Endodermal cell (in vitro differentiated cells): ENCODE measurements at regions not wholly inside any gene's neighbourhood (a gene's known extent, or its start where the extent isn't known, plus 50 kb on each side); places are given as distances from the start of the nearest gene placed in this dataset.

Experiments
- DNase-seq: peaks from one replicate; pipeline ENCODE4 v3.0.0-alpha.2; 2017
- H3K27ac ChIP-seq: 2 replicates; pipeline ENCODE4 v1.5.1; 2013; ENCODE audit warnings: mild to moderate bottlenecking, low read depth, low read length, moderate library complexity
- H3K27me3 ChIP-seq: 2 replicates; pipeline ENCODE4 v1.6.1; 2013; ENCODE audit warnings: mild to moderate bottlenecking, low read length, moderate library complexity; ENCODE audit not compliant: insufficient read depth, control insufficient read depth, poor library complexity, severe bottlenecking
- H3K36me3 ChIP-seq: 2 replicates; pipeline ENCODE4 v1.7.0; 2013; ENCODE audit warnings: mild to moderate bottlenecking, low read length, moderate library complexity; ENCODE audit not compliant: control insufficient read depth, insufficient read depth
- H3K4me1 ChIP-seq: one replicate; pipeline ENCODE4 v1.7.0; 2013; ENCODE audit warnings: low read length; ENCODE audit not compliant: control insufficient read depth, insufficient read depth
- H3K4me3 ChIP-seq: 2 replicates; pipeline ENCODE4 v1.5.1; 2013; ENCODE audit warnings: mild to moderate bottlenecking, low read length, moderate library complexity
- H3K9ac ChIP-seq: 2 replicates; pipeline ENCODE4 v1.6.1; 2013; ENCODE audit warnings: mild to moderate bottlenecking, low read length, moderate library complexity; ENCODE audit not compliant: poor library complexity, severe bottlenecking; ENCODE audit errors: extremely low read depth
- H3K9me3 ChIP-seq: 2 replicates; pipeline ENCODE4 v1.6.1; 2013; ENCODE audit warnings: mild to moderate bottlenecking, low read length, moderate library complexity; ENCODE audit not compliant: control insufficient read depth
- H3K27ac Mint-ChIP-seq: 2 replicates; pipeline ENCODE4 v1.8.0; 2020; ENCODE audit warnings: mixed read lengths
- H3K27me3 Mint-ChIP-seq: 2 replicates; pipeline ENCODE4 v1.8.0; 2021; ENCODE audit warnings: mild to moderate bottlenecking, mixed read lengths; ENCODE audit not compliant: insufficient read depth
- H3K36me3 Mint-ChIP-seq: 2 replicates; pipeline ENCODE4 v1.8.0; 2020; ENCODE audit warnings: low read depth, mixed read lengths
- H3K4me1 Mint-ChIP-seq: 2 replicates; pipeline ENCODE4 v1.8.0; 2020; ENCODE audit warnings: mixed read lengths
- H3K4me3 Mint-ChIP-seq: 2 replicates; pipeline ENCODE4 v1.8.0; 2020; ENCODE audit warnings: mild to moderate bottlenecking, moderate library complexity, mixed read lengths
- H3K9me3 Mint-ChIP-seq: 2 replicates; pipeline ENCODE4 v1.8.0; 2020; ENCODE audit warnings: mild to moderate bottlenecking, mixed read lengths
- CTCF ChIP-seq: fragments of 200-600 bp; sonication (generic); conservative IDR thresholded peaks from 2 replicates; pipeline ENCODE4 v1.5.0; 2021; ENCODE audit warnings: antibody characterized with exemption, mild to moderate bottlenecking
- WGBS, 2 experiments: methylation state at CpG; one replicate each; pipeline versions ENCODE4 v1.1.5 to v1.1.7; 2013; ENCODE audit warnings: missing lambda C conversion rate in 2 of 2, mixed read lengths in 1 of 2; ENCODE audit not compliant: insufficient coverage in 1 of 2, insufficient read length in 1 of 2; 5-methylcytosine and 5-hydroxymethylcytosine counted together

DNA sequence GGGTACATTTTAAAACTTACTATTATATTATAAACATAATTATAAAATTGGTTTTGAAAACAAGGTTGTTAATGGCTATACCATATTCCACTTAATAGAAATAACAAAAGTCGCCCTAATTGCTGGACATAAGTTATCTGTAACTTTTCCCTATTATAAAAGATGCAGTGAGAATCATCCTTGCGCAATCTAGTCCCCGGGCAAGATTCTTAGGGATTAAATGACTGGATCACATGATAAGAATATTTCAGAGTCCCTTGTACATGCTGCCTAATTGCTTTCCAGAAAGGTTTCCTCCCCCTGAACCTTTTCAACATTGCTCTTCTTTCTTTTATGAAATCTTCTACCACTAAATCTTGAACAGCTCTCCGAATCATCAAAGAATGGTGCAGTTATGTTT lies 479.8 kb upstream of the MKI67 start:
- no peak for DNase-seq
- H3K27me3 ChIP-seq, result no peaks in the 10 kb centered on the region
- H3K9ac ChIP-seq, result no peak overlapping the region
- H3K4me3 ChIP-seq, result no peak overlapping the region
- no peak for TF ChIP-seq CTCF
- H3K4me1 ChIP-seq, result peaks cover 3% of the 10 kb centered on the region
- peaks cover 2% of the 10 kb centered on the region for H3K9me3 Mint-ChIP-seq
- H3K4me3 Mint-ChIP-seq, result no peak overlapping the region
- H3K27ac ChIP-seq, result no peak overlapping the region
- no peaks in the 10 kb centered on the region for H3K36me3 ChIP-seq
- no peaks in the 10 kb centered on the region for H3K4me1 Mint-ChIP-seq
- no peak overlapping the region for H3K27ac Mint-ChIP-seq
- H3K9me3 ChIP-seq, result peaks cover 4% of the 10 kb centered on the region
- H3K36me3 Mint-ChIP-seq, result no peaks in the 10 kb centered on the region
- 97 to 100% methylated on average over 2 to 3 of the region's 4 CpGs for WGBS, 2 experiments
- H3K27me3 Mint-ChIP-seq, result no peaks in the 10 kb centered on the region

GRCh38 chr10:128608791-128609190 lies 482.6 kb upstream of the MKI67 start:
- no peak for TF ChIP-seq CTCF
- H3K36me3 ChIP-seq, result no peaks in the 10 kb centered on the region
- H3K27me3 ChIP-seq, result no peaks in the 10 kb centered on the region
- H3K4me3 Mint-ChIP-seq, result no peak overlapping the region
- no peak for DNase-seq
- H3K4me3 ChIP-seq, result no peak overlapping the region
- peaks cover 3% of the 10 kb centered on the region for H3K4me1 ChIP-seq
- no peaks in the 10 kb centered on the region for H3K27me3 Mint-ChIP-seq
- no peak overlapping the region for H3K27ac ChIP-seq
- H3K9me3 Mint-ChIP-seq, result peaks cover 1% of the 10 kb centered on the region
- no peak overlapping the region for H3K27ac Mint-ChIP-seq
- WGBS, 2 experiments, result 86 to 88% methylated on average over 1 to 2 of the region's 2 CpGs
- H3K9ac ChIP-seq, result no peak overlapping the region
- H3K4me1 Mint-ChIP-seq, result no peaks in the 10 kb centered on the region
- H3K36me3 Mint-ChIP-seq, result no peaks in the 10 kb centered on the region
- H3K9me3 ChIP-seq, result no peaks in the 10 kb centered on the region

- Histone ChIP-seq H3K4me1 (peaks cover 3% of the 10 kb centered on the region), H3K4me3 (no peak overlapping the region), H3K9me3 (no peaks in the 10 kb centered on the region), H3K9ac (no peak overlapping the region), H3K27ac (no peak overlapping the region), H3K27me3 (no peaks in the 10 kb centered on the region), H3K36me3 (no peaks in the 10 kb centered on the region)
- Mint-ChIP-seq H3K27ac (no peak overlapping the region), H3K36me3 (no peaks in the 10 kb centered on the region), H3K9me3 (no peaks in the 10 kb centered on the region), H3K27me3 (no peaks in the 10 kb centered on the region), H3K4me3 (no peak overlapping the region), H3K4me1 (no peaks in the 10 kb centered on the region)
- TF ChIP-seq CTCF, result no peak
- WGBS, 2 experiments, result 88% methylated on average over 1 to 4 of the region's 4 CpGs
- DNase-seq, result no peak
These were observed 483.2 kb upstream of the MKI67 start for GRCh38 chr10:128609460-128609859.
